ENCODE measurements at regions not wholly inside any gene's neighbourhood (a gene's known extent, or its start where the extent isn't known, plus 50 kb on each side); places are given as distances from the start of the nearest gene placed in this dataset.

- ChIA-PET POLR2A (no interaction called here), CTCF (no interaction called here)
- DNase-seq (ENCODE audit: low read depth, low spot score), result no peak
- TF ChIP-seq CTCF (IDR thresholded peaks at IDR 0.05; ENCODE audit: insufficient read depth, low read length, missing control alignments), result no peak
- H3K4me3 ChIP-seq (ENCODE audit: low read depth, low read length), result no peak overlapping the region
Measured at GRCh38 chr11:70628855-70629844, 230.8 kb downstream of the CTTN start.

- H3K4me3 ChIP-seq (ENCODE audit: low read depth, low read length), result no peak overlapping the region
- no peak for DNase-seq (ENCODE audit: low read depth, low spot score)
- CTCF ChIA-PET, result no interaction called here
- POLR2A ChIA-PET, result no interaction called here
- TF ChIP-seq CTCF (IDR thresholded peaks at IDR 0.05; ENCODE audit: insufficient read depth, low read length, missing control alignments), result no peak
Measured at GRCh38 chr11:70630068-70630467, 231.7 kb downstream of the CTTN start.

- DNase-seq (ENCODE audit: low read depth, low spot score), result no peak
- POLR2A ChIA-PET, result interaction anchor here (0.6 kb wide), 1 partner anchor 753 kb away, joined by 3 read pairs; no protein-coding TSS in a partner anchor
- no peak for TF ChIP-seq CTCF (IDR thresholded peaks at IDR 0.05; ENCODE audit: insufficient read depth, low read length, missing control alignments)
- CTCF ChIA-PET, result no interaction called here
- no peak overlapping the region for H3K4me3 ChIP-seq (ENCODE audit: low read depth, low read length)
Measured at GRCh38 chr11:70630816-70631623, 232.7 kb downstream of the CTTN start.

- no peak for TF ChIP-seq CTCF (IDR thresholded peaks at IDR 0.05; ENCODE audit: insufficient read depth, low read length, missing control alignments)
- no peak overlapping the region for H3K4me3 ChIP-seq (ENCODE audit: low read depth, low read length)
- DNase-seq (ENCODE audit: low read depth, low spot score), result no peak
- POLR2A ChIA-PET, result no interaction called here
- CTCF ChIA-PET, result no interaction called here
Measured at GRCh38 chr11:70631624-70632047, 233.3 kb downstream of the CTTN start.

- no peak for TF ChIP-seq CTCF (IDR thresholded peaks at IDR 0.05; ENCODE audit: insufficient read depth, low read length, missing control alignments)
- no peak for DNase-seq (ENCODE audit: low read depth, low spot score)
- ChIA-PET CTCF (no interaction called here), POLR2A (no interaction called here)
- no peak overlapping the region for H3K4me3 ChIP-seq (ENCODE audit: low read depth, low read length)
Measured at GRCh38 chr11:70633610-70634009, 235.3 kb downstream of the CTTN start.

GRCh38 chr11:70636659-70637058 is 238.3 kb downstream of the CTTN start:
- CTCF ChIA-PET, result no interaction called here
- no peak for DNase-seq (ENCODE audit: low read depth, low spot score)
- no peak for TF ChIP-seq CTCF (IDR thresholded peaks at IDR 0.05; ENCODE audit: insufficient read depth, low read length, missing control alignments)
- H3K4me3 ChIP-seq (ENCODE audit: low read depth, low read length), result no peak overlapping the region
- POLR2A ChIA-PET, result no interaction called here

Data from AG04449 (cell line).